ENCODE measurements at regions not wholly inside any gene's neighbourhood (a gene's known extent, or its start where the extent isn't known, plus 50 kb on each side); places are given as distances from the start of the nearest gene placed in this dataset.

GRCh38 chr1:177646757-177647730 is 322.8 kb downstream of the SEC16B start (continued):
- TF ChIP-seq, protein P1, sequence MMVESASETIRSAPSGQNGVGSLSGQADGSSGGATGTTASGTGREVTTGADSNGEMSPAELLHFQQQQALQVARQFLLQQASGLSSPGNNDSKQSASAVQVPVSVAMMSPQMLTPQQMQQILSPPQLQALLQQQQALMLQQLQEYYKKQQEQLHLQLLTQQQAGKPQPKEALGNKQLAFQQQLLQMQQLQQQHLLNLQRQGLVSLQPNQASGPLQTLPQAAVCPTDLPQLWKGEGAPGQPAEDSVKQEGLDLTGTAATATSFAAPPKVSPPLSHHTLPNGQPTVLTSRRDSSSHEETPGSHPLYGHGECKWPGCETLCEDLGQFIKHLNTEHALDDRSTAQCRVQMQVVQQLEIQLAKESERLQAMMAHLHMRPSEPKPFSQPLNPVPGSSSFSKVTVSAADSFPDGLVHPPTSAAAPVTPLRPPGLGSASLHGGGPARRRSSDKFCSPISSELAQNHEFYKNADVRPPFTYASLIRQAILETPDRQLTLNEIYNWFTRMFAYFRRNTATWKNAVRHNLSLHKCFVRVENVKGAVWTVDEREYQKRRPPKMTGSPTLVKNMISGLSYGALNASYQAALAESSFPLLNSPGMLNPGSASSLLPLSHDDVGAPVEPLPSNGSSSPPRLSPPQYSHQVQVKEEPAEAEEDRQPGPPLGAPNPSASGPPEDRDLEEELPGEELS (CRISPR knock-in tag; IDR thresholded peaks at IDR 0.05) = 0 out of 2 replicates have a peak, but pooled peaks have one; percentile 31
- TF ChIP-seq FOXA1 (IDR thresholded peaks at IDR 0.05) = no peak
- TF ChIP-seq FOXA1 (CRISPR knock-in tag; IDR thresholded peaks at IDR 0.05) = 0 out of 2 replicates have a peak, but pooled peaks have one; percentile 30
- TF ChIP-seq HHEX (CRISPR knock-in tag; IDR thresholded peaks at IDR 0.05) = 0 out of 2 replicates have a peak, but pooled peaks have one; percentile 40
- peak; percentile 77 for TF ChIP-seq PAXIP1 (CRISPR knock-in tag; conservative IDR thresholded peaks at IDR 0.05)
- TF ChIP-seq, protein P2, sequence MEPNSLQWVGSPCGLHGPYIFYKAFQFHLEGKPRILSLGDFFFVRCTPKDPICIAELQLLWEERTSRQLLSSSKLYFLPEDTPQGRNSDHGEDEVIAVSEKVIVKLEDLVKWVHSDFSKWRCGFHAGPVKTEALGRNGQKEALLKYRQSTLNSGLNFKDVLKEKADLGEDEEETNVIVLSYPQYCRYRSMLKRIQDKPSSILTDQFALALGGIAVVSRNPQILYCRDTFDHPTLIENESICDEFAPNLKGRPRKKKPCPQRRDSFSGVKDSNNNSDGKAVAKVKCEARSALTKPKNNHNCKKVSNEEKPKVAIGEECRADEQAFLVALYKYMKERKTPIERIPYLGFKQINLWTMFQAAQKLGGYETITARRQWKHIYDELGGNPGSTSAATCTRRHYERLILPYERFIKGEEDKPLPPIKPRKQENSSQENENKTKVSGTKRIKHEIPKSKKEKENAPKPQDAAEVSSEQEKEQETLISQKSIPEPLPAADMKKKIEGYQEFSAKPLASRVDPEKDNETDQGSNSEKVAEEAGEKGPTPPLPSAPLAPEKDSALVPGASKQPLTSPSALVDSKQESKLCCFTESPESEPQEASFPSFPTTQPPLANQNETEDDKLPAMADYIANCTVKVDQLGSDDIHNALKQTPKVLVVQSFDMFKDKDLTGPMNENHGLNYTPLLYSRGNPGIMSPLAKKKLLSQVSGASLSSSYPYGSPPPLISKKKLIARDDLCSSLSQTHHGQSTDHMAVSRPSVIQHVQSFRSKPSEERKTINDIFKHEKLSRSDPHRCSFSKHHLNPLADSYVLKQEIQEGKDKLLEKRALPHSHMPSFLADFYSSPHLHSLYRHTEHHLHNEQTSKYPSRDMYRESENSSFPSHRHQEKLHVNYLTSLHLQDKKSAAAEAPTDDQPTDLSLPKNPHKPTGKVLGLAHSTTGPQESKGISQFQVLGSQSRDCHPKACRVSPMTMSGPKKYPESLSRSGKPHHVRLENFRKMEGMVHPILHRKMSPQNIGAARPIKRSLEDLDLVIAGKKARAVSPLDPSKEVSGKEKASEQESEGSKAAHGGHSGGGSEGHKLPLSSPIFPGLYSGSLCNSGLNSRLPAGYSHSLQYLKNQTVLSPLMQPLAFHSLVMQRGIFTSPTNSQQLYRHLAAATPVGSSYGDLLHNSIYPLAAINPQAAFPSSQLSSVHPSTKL (CRISPR knock-in tag; IDR thresholded peaks at IDR 0.05) = peak; percentile 66; the same call in 1 of the 2 replicates
- no peak for TF ChIP-seq UBTF (CRISPR knock-in tag; IDR thresholded peaks at IDR 0.05)
- peak in 1 of 2 experiments; percentile 48; a peak in 1 of 4 replicates for TF ChIP-seq EP300 (IDR thresholded peaks at IDR 0.05; ENCODE audit: low read depth in 2 of 2, low read length in 2 of 2)
- no peak for TF ChIP-seq EP300 (CRISPR knock-in tag; IDR thresholded peaks at IDR 0.05; ENCODE audit: borderline replicate concordance)
- 0 out of 2 replicates have a peak, but pooled peaks have one; percentile 31 for TF ChIP-seq DPF2 (CRISPR knock-in tag; IDR thresholded peaks at IDR 0.05; ENCODE audit: borderline replicate concordance, low read depth)
- no peak for TF ChIP-seq SOX13 (IDR thresholded peaks at IDR 0.05)
- peak in 1 of 2 experiments; percentile 24; a peak in 1 of 4 replicates for TF ChIP-seq SOX13 (CRISPR knock-in tag; conservative IDR thresholded peaks at IDR 0.05 in 1 of 2, IDR thresholded peaks at IDR 0.05 in 1 of 2)
- no peak for TF ChIP-seq KDM1A (CRISPR knock-in tag; IDR thresholded peaks at IDR 0.05)
- TF ChIP-seq ZNF564 (CRISPR knock-in tag; IDR thresholded peaks at IDR 0.05) = no peak
- 0 out of 2 replicates have a peak, but pooled peaks have one; percentile 48 for TF ChIP-seq FOXA3 (CRISPR knock-in tag; IDR thresholded peaks at IDR 0.05)
- TF ChIP-seq NCOA2 (CRISPR knock-in tag; IDR thresholded peaks at IDR 0.05) = peak; percentile 71; the same call in 1 of the 2 replicates

All from HepG2 (cell line).